Mesothelial cell of epicardium (in vitro differentiated cells): ENCODE measurements at regions not wholly inside any gene's neighbourhood (a gene's known extent, or its start where the extent isn't known, plus 50 kb on each side); places are given as distances from the start of the nearest gene placed in this dataset.

Experiments
- DNase-seq, 2 experiments: peaks; one replicate each; pipeline ENCODE4 v3.0.0; 2021; ENCODE audit warnings: low spot score in 2 of 2; ENCODE audit not compliant: unreplicated experiment in 2 of 2
- H3K27ac Mint-ChIP-seq: 2 replicates; pipeline ENCODE4 v1.8.0; 2021; ENCODE audit warnings: mixed read lengths
- H3K27me3 Mint-ChIP-seq: 2 replicates; pipeline ENCODE4 v1.8.0; 2021; ENCODE audit warnings: low read depth, mixed read lengths
- H3K36me3 Mint-ChIP-seq: 2 replicates; pipeline ENCODE4 v1.8.0; 2021; ENCODE audit warnings: mixed read lengths
- H3K4me1 Mint-ChIP-seq: 2 replicates; pipeline ENCODE4 v1.8.0; 2021; ENCODE audit warnings: mixed read lengths
- H3K4me3 Mint-ChIP-seq: 2 replicates; pipeline ENCODE4 v1.8.0; 2021; ENCODE audit warnings: mild to moderate bottlenecking, moderate library complexity, mixed read lengths
- H3K9me3 Mint-ChIP-seq: 2 replicates; pipeline ENCODE4 v1.8.0; 2021; ENCODE audit warnings: mixed read lengths
- CTCF ChIP-seq: fragments of 200-600 bp; sonication (generic); IDR thresholded peaks from one replicate; pipeline ENCODE4 v1.5.0; 2021; ENCODE audit warnings: antibody characterized with exemption; ENCODE audit not compliant: unreplicated experiment

- no peak for TF ChIP-seq CTCF
- Mint-ChIP-seq H3K36me3 (peaks cover under 1% of the 10 kb centered on the region), H3K4me1 (peaks cover 5% of the 10 kb centered on the region), H3K27me3 (no peaks in the 10 kb centered on the region), H3K4me3 (no peak overlapping the region), H3K9me3 (peaks cover 19% of the 10 kb centered on the region), H3K27ac (no peak overlapping the region)
- no peak for DNase-seq
Measured at GRCh38 chr12:84376320-84376719, 536.3 kb downstream of the SLC6A15 start.

- Mint-ChIP-seq H3K36me3 (no peaks in the 10 kb centered on the region), H3K9me3 (peaks cover 18% of the 10 kb centered on the region), H3K27me3 (peaks cover under 1% of the 10 kb centered on the region), H3K4me3 (no peak overlapping the region), H3K4me1 (peaks cover 5% of the 10 kb centered on the region), H3K27ac (no peak overlapping the region)
- TF ChIP-seq CTCF: no peak
- no peak for DNase-seq
Measured at GRCh38 chr12:84375449-84376170, 537.0 kb downstream of the SLC6A15 start.

GRCh38 chr12:84362552-84362897, 550.1 kb downstream of the SLC6A15 start:
- Mint-ChIP-seq H3K9me3 (no peaks in the 10 kb centered on the region), H3K4me3 (no peak overlapping the region), H3K4me1 (peaks cover 2% of the 10 kb centered on the region), H3K27me3 (peaks cover 19% of the 10 kb centered on the region), H3K36me3 (no peaks in the 10 kb centered on the region), H3K27ac (no peak overlapping the region)
- no peak for TF ChIP-seq CTCF
- no peak for DNase-seq

- no peaks in the 10 kb centered on the region for H3K9me3 Mint-ChIP-seq
- H3K36me3 Mint-ChIP-seq: no peaks in the 10 kb centered on the region
- H3K27ac Mint-ChIP-seq: no peak overlapping the region
- peaks cover 19% of the 10 kb centered on the region for H3K27me3 Mint-ChIP-seq
- DNase-seq: no peak
- no peak for TF ChIP-seq CTCF
- no peak overlapping the region for H3K4me3 Mint-ChIP-seq
- H3K4me1 Mint-ChIP-seq: no peaks in the 10 kb centered on the region
Measured at GRCh38 chr12:84361651-84362551, 550.7 kb downstream of the SLC6A15 start.

GRCh38 chr12:84357314-84357713, 555.3 kb downstream of the SLC6A15 start:
- H3K27me3 Mint-ChIP-seq: peaks cover 12% of the 10 kb centered on the region
- H3K9me3 Mint-ChIP-seq: no peaks in the 10 kb centered on the region
- no peaks in the 10 kb centered on the region for H3K4me1 Mint-ChIP-seq
- no peak overlapping the region for H3K4me3 Mint-ChIP-seq
- H3K27ac Mint-ChIP-seq: no peak overlapping the region
- TF ChIP-seq CTCF: no peak
- H3K36me3 Mint-ChIP-seq: no peaks in the 10 kb centered on the region
- no peak for DNase-seq
